ENCODE measurements at regions not wholly inside any gene's neighbourhood (a gene's known extent, or its start where the extent isn't known, plus 50 kb on each side); places are given as distances from the start of the nearest gene placed in this dataset.
A peak's percentile ranks its signal among the peaks of the same experiment; 100 is the strongest.

GRCh38 chr5:9780501-9780900 is 150.3 kb upstream of the TAS2R1 start:
- no peak for TF ChIP-seq EZH2phosphoT487 (IDR thresholded peaks at IDR 0.05; ENCODE audit: insufficient read depth, low read depth)
- no peak for TF ChIP-seq EZH2 (IDR thresholded peaks at IDR 0.05; ENCODE audit: insufficient read depth, poor library complexity, severe bottlenecking)
- no peaks in the 10 kb centered on the region for H3F3A ChIP-seq (ENCODE audit: insufficient read depth)
- no peaks in the 10 kb centered on the region for H3K9me3 ChIP-seq (ENCODE audit: low read depth)

GRCh38 chr5:9776525-9776924 is 146.4 kb upstream of the TAS2R1 start:
- Histone ChIP-seq H4K20me1 (ENCODE audit: insufficient read depth) (no peaks in the 10 kb centered on the region), H3K79me2 (ENCODE audit: insufficient read depth) (no peaks in the 10 kb centered on the region), H3K4me1 (ENCODE audit: insufficient read depth) (peaks cover 13% of the 10 kb centered on the region), H3K4me3 (no peak overlapping the region), H3K4me2 (ENCODE audit: unreplicated experiment) (no peak overlapping the region), H3K9ac (no peak overlapping the region), H3F3A (ENCODE audit: insufficient read depth) (no peaks in the 10 kb centered on the region), H3K9me3 (ENCODE audit: low read depth) (no peaks in the 10 kb centered on the region), H3K27ac (no peak overlapping the region), H3K36me3 (ENCODE audit: low read depth) (no peaks in the 10 kb centered on the region), H2AFZ (no peak overlapping the region), H3K27me3 (replicated peaks; ENCODE audit: insufficient read depth) (no peaks in the 10 kb centered on the region), H3K9me2 (ENCODE audit: insufficient read depth) (no peaks in the 10 kb centered on the region)
- TF ChIP-seq EZH2 (IDR thresholded peaks at IDR 0.05; ENCODE audit: insufficient read depth, poor library complexity, severe bottlenecking): no peak
- TF ChIP-seq EZH2phosphoT487 (IDR thresholded peaks at IDR 0.05; ENCODE audit: insufficient read depth, low read depth): no peak
- 46 to 49% methylated on average over 3 of the region's 3 CpGs for WGBS, 2 experiments (ENCODE audit: low coverage in 1 of 2, low lambda C conversion rate in 2 of 2, missing lambda C conversion rate in 2 of 2)
- in situ Hi-C loops (cut with MboI): no loop called here
- peak; percentile 47 for DNase-seq

More at GRCh38 chr5:9780501-9780900, 150.3 kb upstream of the TAS2R1 start:
- no peak overlapping the region for H3K4me2 ChIP-seq (ENCODE audit: unreplicated experiment)
- H2AFZ ChIP-seq: no peak overlapping the region
- H3K9ac ChIP-seq: no peak overlapping the region
- H4K20me1 ChIP-seq (ENCODE audit: insufficient read depth): no peaks in the 10 kb centered on the region
- no peak overlapping the region for H3K4me3 ChIP-seq
- 88 to 92% methylated on average over 11 of the region's 11 CpGs for WGBS, 2 experiments (ENCODE audit: low coverage in 1 of 2, low lambda C conversion rate in 2 of 2, missing lambda C conversion rate in 2 of 2)
- no peaks in the 10 kb centered on the region for H3K9me2 ChIP-seq (ENCODE audit: insufficient read depth)
- H3K27ac ChIP-seq: no peak overlapping the region
- no peak for DNase-seq
- H3K4me1 ChIP-seq (ENCODE audit: insufficient read depth): peaks cover 8% of the 10 kb centered on the region
- no peaks in the 10 kb centered on the region for H3K27me3 ChIP-seq (replicated peaks; ENCODE audit: insufficient read depth)
- H3K79me2 ChIP-seq (ENCODE audit: insufficient read depth): no peaks in the 10 kb centered on the region
- H3K36me3 ChIP-seq (ENCODE audit: low read depth): no peaks in the 10 kb centered on the region
- in situ Hi-C loops (cut with MboI): no loop called here

DNA sequence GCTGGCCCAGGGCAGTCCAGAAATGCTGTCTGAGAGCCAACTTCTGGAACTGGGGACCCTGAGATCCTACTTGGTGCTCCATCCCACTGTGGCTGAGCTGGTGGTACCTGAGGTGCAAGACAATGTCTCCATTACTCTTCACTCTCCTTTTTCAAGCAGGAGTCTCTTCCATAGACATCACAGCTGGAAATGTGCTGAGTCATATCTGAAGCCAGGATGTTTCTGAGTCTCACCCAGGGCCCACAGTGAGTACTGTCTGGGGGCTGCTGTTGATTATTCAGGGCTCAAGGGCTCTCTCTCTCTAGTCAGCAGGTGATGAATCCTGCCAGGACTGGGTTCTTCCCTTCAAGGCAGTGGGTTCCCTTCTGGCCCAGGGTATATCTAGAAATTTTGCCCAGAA is 145.2 kb upstream of the TAS2R1 start:
- H3K79me2 ChIP-seq (ENCODE audit: insufficient read depth): no peaks in the 10 kb centered on the region
- in situ Hi-C loops (cut with MboI): no loop called here
- no peaks in the 10 kb centered on the region for H4K20me1 ChIP-seq (ENCODE audit: insufficient read depth)
- H3K4me1 ChIP-seq (ENCODE audit: insufficient read depth): peaks cover 13% of the 10 kb centered on the region
- TF ChIP-seq EZH2phosphoT487 (IDR thresholded peaks at IDR 0.05; ENCODE audit: insufficient read depth, low read depth) (no peak), EZH2 (IDR thresholded peaks at IDR 0.05; ENCODE audit: insufficient read depth, poor library complexity, severe bottlenecking) (no peak)
- no peaks in the 10 kb centered on the region for H3K36me3 ChIP-seq (ENCODE audit: low read depth)
- no peaks in the 10 kb centered on the region for H3F3A ChIP-seq (ENCODE audit: insufficient read depth)
- H3K9me3 ChIP-seq (ENCODE audit: low read depth): no peaks in the 10 kb centered on the region
- no peak overlapping the region for H3K4me3 ChIP-seq
- DNase-seq: peak; percentile 61
- no peak overlapping the region for H3K9ac ChIP-seq
- peak overlapping the region; percentile 21; the same call in 1 of the 2 replicates for H3K27ac ChIP-seq
- no peak overlapping the region for H3K4me2 ChIP-seq (ENCODE audit: unreplicated experiment)
- H3K9me2 ChIP-seq (ENCODE audit: insufficient read depth): no peaks in the 10 kb centered on the region
- peak overlapping the region; percentile 46 for H2AFZ ChIP-seq
- no peaks in the 10 kb centered on the region for H3K27me3 ChIP-seq (replicated peaks; ENCODE audit: insufficient read depth)

- no peak overlapping the region for H3K9ac ChIP-seq
- in situ Hi-C loops (cut with MboI): no loop called here
- no peak overlapping the region for H3K4me3 ChIP-seq
- WGBS, 2 experiments (ENCODE audit: low coverage in 1 of 2, low lambda C conversion rate in 2 of 2, missing lambda C conversion rate in 2 of 2): 10% methylated on average over 3 of the region's 3 CpGs
- no peaks in the 10 kb centered on the region for H3K36me3 ChIP-seq (ENCODE audit: low read depth)
- no peak for TF ChIP-seq EZH2 (IDR thresholded peaks at IDR 0.05; ENCODE audit: insufficient read depth, poor library complexity, severe bottlenecking)
- no peak for TF ChIP-seq EZH2phosphoT487 (IDR thresholded peaks at IDR 0.05; ENCODE audit: insufficient read depth, low read depth)
- no peaks in the 10 kb centered on the region for H3K9me2 ChIP-seq (ENCODE audit: insufficient read depth)
- no peaks in the 10 kb centered on the region for H4K20me1 ChIP-seq (ENCODE audit: insufficient read depth)
- no peak overlapping the region for H3K4me2 ChIP-seq (ENCODE audit: unreplicated experiment)
- H3F3A ChIP-seq (ENCODE audit: insufficient read depth): no peaks in the 10 kb centered on the region
- peak; percentile 79 for DNase-seq
- no peaks in the 10 kb centered on the region for H3K27me3 ChIP-seq (replicated peaks; ENCODE audit: insufficient read depth)
- no peaks in the 10 kb centered on the region for H3K9me3 ChIP-seq (ENCODE audit: low read depth)
- H2AFZ ChIP-seq: no peak overlapping the region
- peaks cover 13% of the 10 kb centered on the region for H3K4me1 ChIP-seq (ENCODE audit: insufficient read depth)
- H3K27ac ChIP-seq: 0 out of 2 replicates have a peak overlapping the region, but pooled peaks have one; percentile 21
- H3K79me2 ChIP-seq (ENCODE audit: insufficient read depth): no peaks in the 10 kb centered on the region
Measured at GRCh38 chr5:9774472-9775079, 144.4 kb upstream of the TAS2R1 start.

- peaks cover 4% of the 10 kb centered on the region for H3F3A ChIP-seq (ENCODE audit: insufficient read depth)
- H3K9ac ChIP-seq: no peak overlapping the region
- no peaks in the 10 kb centered on the region for H3K9me3 ChIP-seq (ENCODE audit: low read depth)
- H3K79me2 ChIP-seq (ENCODE audit: insufficient read depth): no peaks in the 10 kb centered on the region
- no peak for TF ChIP-seq EZH2phosphoT487 (IDR thresholded peaks at IDR 0.05; ENCODE audit: insufficient read depth, low read depth)
- TF ChIP-seq EZH2 (IDR thresholded peaks at IDR 0.05; ENCODE audit: insufficient read depth, poor library complexity, severe bottlenecking): no peak
- H3K4me3 ChIP-seq: no peak overlapping the region
- DNase-seq: no peak
- peaks cover 18% of the 10 kb centered on the region for H3K4me1 ChIP-seq (ENCODE audit: insufficient read depth)
- H3K27ac ChIP-seq: no peak overlapping the region
- in situ Hi-C loops (cut with MboI): no loop called here
- no peaks in the 10 kb centered on the region for H3K27me3 ChIP-seq (replicated peaks; ENCODE audit: insufficient read depth)
- H4K20me1 ChIP-seq (ENCODE audit: insufficient read depth): no peaks in the 10 kb centered on the region
- H2AFZ ChIP-seq: no peak overlapping the region
- 58 to 75% methylated on average over 1 of the region's 1 CpG for WGBS, 2 experiments (ENCODE audit: low coverage in 1 of 2, low lambda C conversion rate in 2 of 2, missing lambda C conversion rate in 2 of 2)
- no peaks in the 10 kb centered on the region for H3K9me2 ChIP-seq (ENCODE audit: insufficient read depth)
- no peak overlapping the region for H3K4me2 ChIP-seq (ENCODE audit: unreplicated experiment)
- no peaks in the 10 kb centered on the region for H3K36me3 ChIP-seq (ENCODE audit: low read depth)
Measured at GRCh38 chr5:9771079-9771478, 140.9 kb upstream of the TAS2R1 start.

Data from GM23248 (cell line).